GM12875 (cell line): ENCODE measurements at regions not wholly inside any gene's neighbourhood (a gene's known extent, or its start where the extent isn't known, plus 50 kb on each side); places are given as distances from the start of the nearest gene placed in this dataset.

Source experiments
- H3K4me3 ChIP-seq: one replicate; pipeline ENCODE4 v1.5.1; 2011; ENCODE audit warnings: low read depth, low read length, control low read depth
- CTCF ChIP-seq: IDR thresholded peaks from 2 replicates; pipeline ENCODE4 v1.5.1; 2011; ENCODE audit warnings: low read depth, mild to moderate bottlenecking, control low read depth, inconsistent platforms, low read length, moderate library complexity, borderline replicate concordance; ENCODE audit not compliant: insufficient read depth

DNA sequence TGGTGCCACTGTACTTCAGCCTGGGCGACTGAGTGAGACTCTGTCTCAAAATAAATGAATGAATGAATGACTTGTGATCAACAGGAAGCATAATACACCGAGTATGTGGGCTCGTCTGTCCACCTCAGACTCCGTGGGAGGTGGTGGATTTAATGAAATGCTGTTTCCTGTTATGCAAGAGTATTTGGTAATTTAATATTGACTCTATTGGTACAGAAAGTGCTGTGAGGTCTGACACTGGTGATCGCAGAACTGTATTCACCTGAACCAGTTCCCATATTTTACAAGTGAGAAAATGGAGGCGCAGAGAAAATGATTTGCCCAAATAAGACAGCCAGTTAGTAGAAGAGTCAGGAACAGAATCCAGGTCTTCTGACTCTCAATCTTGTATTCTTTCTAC lies 423.3 kb downstream of the RAPGEF2 start:
- no peak overlapping the region for H3K4me3 ChIP-seq
- no peak for TF ChIP-seq CTCF

- H3K4me3 ChIP-seq: no peak overlapping the region
- no peak for TF ChIP-seq CTCF
These were observed 431.8 kb downstream of the RAPGEF2 start for GRCh38 chr4:159534655-159535054.

DNA sequence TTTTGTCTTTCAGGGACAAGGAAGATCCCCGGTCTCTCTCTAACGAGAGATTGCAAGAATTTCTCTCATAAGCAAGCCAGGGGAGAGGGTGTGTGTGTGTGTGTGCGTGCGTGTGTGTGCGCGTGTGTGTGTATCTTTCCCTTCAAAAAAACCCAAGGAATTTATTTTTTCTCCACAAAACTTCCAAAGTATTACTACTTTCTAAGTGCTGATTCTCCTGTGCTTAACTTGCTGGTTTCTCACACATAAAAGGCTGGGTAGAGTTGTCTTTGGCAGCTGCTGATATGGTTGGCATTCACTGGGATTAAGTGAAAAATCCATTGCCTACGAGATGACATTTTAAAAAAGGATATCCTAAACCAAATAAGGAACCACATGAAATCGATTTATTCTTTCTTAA lies 435.7 kb downstream of the RAPGEF2 start:
- H3K4me3 ChIP-seq: no peak overlapping the region
- no peak for TF ChIP-seq CTCF

GRCh38 chr4:159540038-159540437 lies 437.2 kb downstream of the RAPGEF2 start:
- TF ChIP-seq CTCF: no peak
- H3K4me3 ChIP-seq: no peak overlapping the region

GRCh38 chr4:159540501-159540900 lies 437.6 kb downstream of the RAPGEF2 start:
- no peak overlapping the region for H3K4me3 ChIP-seq
- no peak for TF ChIP-seq CTCF

DNA sequence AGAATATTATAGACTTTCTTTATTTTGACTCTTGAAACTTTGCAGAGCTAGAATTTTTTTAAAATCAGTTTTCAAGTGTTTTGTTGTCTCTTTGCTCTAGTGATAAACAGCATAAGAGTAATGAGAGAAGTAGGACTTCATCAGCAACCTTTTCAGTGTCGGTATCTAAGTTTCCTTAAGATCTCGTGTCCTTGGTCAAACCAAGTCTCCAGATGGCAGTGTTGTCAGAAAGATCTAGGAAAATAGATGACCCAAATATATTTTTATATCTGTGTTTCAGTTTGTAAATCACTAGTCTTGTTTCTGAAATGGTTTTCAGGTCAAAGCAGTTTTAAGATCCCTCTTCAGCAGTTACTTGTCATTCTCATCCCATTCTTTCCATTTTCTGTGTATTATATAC lies 438.3 kb downstream of the RAPGEF2 start:
- TF ChIP-seq CTCF: no peak

DNA sequence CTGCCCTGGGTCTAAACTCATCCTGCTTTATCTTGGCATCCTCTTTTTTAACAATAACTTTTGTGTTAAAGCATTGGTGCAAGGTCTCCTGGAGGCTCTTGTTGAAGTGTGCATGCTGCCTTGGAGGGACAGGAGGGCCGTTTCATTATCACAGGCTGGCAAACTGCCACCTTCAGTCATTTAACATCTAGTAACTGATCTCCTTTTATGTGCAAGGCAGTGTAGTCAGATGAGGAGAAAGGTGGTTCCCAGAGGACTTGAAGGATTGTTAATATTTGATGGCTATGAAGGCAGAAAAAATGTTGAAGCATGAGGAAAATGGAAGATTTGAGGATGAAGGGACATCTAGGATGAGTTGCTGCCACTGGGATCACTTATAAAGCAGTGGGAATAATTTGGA lies 439.4 kb downstream of the RAPGEF2 start:
- no peak overlapping the region for H3K4me3 ChIP-seq
- no peak for TF ChIP-seq CTCF

More for the DNA sequence above, 438.3 kb downstream of the RAPGEF2 start:
- no peak overlapping the region for H3K4me3 ChIP-seq
